ENCODE measurements at regions not wholly inside any gene's neighbourhood (a gene's known extent, or its start where the extent isn't known, plus 50 kb on each side); places are given as distances from the start of the nearest gene placed in this dataset.

DNA sequence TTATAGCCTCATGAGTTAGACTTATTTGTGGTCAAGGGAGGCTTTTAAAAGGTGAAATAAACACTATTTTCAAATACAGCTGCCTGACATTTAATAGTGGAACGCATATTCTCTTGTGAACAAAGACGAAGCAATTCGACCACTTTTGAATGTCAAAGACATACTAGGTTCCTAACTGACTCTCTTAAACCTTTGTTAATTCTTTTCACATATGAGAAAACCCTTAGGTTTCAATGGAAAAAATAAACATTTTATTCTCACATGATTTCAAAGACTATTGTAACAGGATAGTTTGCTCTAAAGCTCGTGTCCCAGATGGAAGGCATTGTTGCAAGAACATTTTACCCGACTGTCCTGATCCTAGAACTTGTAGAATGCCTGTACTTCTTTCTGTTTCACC, 74.8 kb upstream of the BOC start:
- ChIA-PET POLR2A (no interaction called here), CTCF (interaction anchor here (0.7 to 6.0 kb wide), 22 partner anchors 8 to 182 kb away, joined by 3 to 121 read pairs (median 6); no protein-coding TSS in a partner anchor)
- DNase-seq (ENCODE audit: low read depth, low spot score) = no peak
- no peak overlapping the region for H3K4me3 ChIP-seq (ENCODE audit: low read depth, low read length)
- TF ChIP-seq, protein P1, sequence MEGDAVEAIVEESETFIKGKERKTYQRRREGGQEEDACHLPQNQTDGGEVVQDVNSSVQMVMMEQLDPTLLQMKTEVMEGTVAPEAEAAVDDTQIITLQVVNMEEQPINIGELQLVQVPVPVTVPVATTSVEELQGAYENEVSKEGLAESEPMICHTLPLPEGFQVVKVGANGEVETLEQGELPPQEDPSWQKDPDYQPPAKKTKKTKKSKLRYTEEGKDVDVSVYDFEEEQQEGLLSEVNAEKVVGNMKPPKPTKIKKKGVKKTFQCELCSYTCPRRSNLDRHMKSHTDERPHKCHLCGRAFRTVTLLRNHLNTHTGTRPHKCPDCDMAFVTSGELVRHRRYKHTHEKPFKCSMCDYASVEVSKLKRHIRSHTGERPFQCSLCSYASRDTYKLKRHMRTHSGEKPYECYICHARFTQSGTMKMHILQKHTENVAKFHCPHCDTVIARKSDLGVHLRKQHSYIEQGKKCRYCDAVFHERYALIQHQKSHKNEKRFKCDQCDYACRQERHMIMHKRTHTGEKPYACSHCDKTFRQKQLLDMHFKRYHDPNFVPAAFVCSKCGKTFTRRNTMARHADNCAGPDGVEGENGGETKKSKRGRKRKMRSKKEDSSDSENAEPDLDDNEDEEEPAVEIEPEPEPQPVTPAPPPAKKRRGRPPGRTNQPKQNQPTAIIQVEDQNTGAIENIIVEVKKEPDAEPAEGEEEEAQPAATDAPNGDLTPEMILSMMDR (IDR thresholded peaks at IDR 0.05; ENCODE audit: insufficient read depth, low read length, missing control alignments) = no peak

DNA sequence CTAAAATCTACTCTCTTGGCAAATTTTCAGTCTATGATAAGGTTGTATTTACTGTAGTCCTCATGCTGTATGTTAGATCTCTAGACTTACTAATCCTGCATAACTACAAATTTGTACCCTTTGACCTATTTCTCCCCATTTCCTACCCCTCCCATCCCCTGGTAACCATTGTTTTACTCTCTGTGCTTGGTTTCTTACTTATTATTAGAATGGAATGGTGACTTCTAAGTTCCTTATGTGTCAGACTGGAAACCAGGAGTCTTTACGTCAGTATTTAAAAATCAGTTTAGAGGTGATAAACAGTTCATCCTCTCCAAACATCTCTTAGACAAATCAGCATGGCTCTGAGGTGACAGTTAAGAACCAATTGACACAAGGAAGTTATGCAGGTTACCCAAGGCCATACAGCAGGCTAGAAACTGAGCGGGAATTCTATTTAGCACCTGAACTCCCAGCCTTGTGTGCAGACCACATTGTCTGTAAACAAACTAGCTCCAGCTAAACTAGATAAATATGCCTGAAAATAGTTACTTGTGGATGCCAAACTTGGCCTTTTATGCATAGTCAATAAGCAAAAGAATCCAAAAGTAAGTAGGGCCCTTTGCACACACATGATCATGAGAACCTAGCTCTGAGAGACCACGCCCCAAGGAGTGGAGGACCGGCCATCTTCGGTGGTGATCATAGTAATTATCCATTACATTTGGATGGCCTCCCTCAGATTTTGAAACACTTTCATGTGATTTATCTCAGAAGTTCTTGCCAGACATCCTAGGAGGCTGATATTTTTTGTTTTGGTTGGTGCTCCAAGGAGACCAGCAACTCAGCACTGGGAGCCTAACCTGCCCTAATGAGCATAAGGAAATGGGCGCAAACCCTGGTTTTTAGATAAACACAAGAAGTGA, 72.3 kb upstream of the BOC start:
- TF ChIP-seq, protein P1 (IDR thresholded peaks at IDR 0.05; ENCODE audit: insufficient read depth, low read length, missing control alignments) = no peak
- ChIA-PET POLR2A (no interaction called here), CTCF (interaction anchor here (0.8 kb wide), 1 partner anchor 149 kb away, joined by 3 read pairs; no protein-coding TSS in a partner anchor)
- no peak for DNase-seq (ENCODE audit: low read depth, low spot score)
- no peak overlapping the region for H3K4me3 ChIP-seq (ENCODE audit: low read depth, low read length)

DNA sequence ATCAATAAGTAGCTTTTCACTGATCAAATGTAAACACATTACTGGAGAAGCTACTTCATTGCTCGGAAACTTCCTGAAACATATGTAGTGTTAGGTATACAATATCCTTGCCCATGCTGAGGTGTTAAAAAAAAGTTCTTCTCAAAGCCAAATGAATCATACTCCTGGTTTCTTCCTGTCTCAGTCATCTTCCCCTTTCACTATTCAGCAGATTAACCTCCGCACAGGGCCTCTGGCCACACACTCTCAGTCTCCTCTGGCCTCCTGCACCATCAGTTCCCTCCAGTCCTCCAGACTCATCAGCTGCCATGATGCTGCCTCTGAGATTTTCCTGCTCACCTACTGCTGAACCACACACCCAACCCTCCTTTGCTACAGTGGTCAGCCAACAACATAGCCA, 70.5 kb upstream of the BOC start:
- no peak overlapping the region for H3K4me3 ChIP-seq (ENCODE audit: low read depth, low read length)
- ChIA-PET CTCF (interaction anchor here (0.8 kb wide), 1 partner anchor 147 kb away, joined by 3 read pairs; no protein-coding TSS in a partner anchor), POLR2A (no interaction called here)
- DNase-seq (ENCODE audit: low read depth, low spot score) = no peak
- TF ChIP-seq, protein P1 (IDR thresholded peaks at IDR 0.05; ENCODE audit: insufficient read depth, low read length, missing control alignments) = no peak

DNA sequence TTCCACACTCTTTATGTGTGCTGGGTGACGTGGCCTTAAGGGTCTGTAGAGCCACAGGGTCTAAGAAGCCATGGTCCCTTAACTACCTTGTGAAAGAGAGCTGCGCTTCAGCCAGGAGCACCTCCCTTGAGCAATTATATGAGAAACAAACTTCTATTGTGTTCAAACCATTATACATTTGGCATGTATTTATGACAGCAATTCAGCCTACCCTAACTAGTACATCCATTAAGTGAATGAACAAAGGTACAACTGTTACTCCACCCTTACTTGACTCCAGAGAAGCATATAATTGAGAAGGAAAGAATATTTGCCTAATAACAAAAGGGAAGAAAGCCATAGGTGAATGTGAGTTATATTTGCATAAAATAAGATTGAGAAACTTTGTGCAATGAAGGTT, 69.8 kb upstream of the BOC start:
- POLR2A ChIA-PET = no interaction called here
- TF ChIP-seq, protein P1 (IDR thresholded peaks at IDR 0.05; ENCODE audit: insufficient read depth, low read length, missing control alignments) = no peak
- CTCF ChIA-PET = no interaction called here
- no peak overlapping the region for H3K4me3 ChIP-seq (ENCODE audit: low read depth, low read length)
- no peak for DNase-seq (ENCODE audit: low read depth, low spot score)

DNA sequence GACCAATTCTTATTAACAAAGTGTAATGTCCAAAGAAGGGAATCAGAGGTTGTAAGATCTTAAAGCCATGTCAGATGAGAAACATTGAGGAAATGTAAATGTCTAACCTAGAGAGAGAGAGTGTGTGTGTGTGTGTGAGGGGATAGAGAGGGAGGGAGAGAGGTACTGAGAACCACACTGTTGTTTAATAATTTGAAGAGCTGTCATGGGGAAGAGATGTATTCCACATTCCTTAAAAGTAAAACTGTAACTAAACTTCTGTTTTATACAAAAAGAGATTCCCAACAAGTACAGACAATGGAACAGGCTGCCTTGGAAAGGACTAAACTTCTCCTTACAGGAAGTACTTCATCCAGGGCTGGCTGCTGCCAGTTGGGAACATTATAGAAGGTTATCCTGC, 68.9 kb upstream of the BOC start:
- H3K4me3 ChIP-seq (ENCODE audit: low read depth, low read length) = no peak overlapping the region
- POLR2A ChIA-PET = no interaction called here
- no peak for DNase-seq (ENCODE audit: low read depth, low spot score)
- CTCF ChIA-PET = interaction anchor here (2.5 kb wide), 1 partner anchor 146 kb away, joined by 14 read pairs; no protein-coding TSS in a partner anchor
- TF ChIP-seq, protein P1 (IDR thresholded peaks at IDR 0.05; ENCODE audit: insufficient read depth, low read length, missing control alignments) = no peak

DNA sequence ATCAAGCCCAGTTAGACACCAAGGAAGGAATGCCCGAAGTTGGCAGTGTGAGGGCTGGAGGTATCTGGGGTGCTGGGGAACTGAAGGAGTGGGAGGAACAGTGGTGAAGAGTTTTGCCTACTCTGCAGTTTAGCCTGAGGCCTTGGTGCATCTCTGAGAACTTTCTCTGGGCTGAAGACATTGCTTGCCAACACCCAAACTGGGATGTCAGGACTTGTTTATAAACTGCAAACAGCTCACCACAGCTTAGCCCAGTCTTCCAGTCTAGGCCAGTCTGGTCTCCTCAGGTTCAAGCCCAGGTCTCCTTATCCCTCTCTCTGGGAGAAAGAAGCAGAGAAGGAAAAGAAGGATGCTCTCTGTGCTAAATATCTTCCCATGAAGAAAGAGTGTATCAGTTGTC, 68.0 kb upstream of the BOC start:
- ChIA-PET CTCF (interaction anchor here (1.1 to 2.5 kb wide), 3 partner anchors 8 to 145 kb away, joined by 3 to 14 read pairs (median 6); no protein-coding TSS in a partner anchor), POLR2A (no interaction called here)
- DNase-seq (ENCODE audit: low read depth, low spot score) = no peak

More for the DNA sequence above, 68.0 kb upstream of the BOC start:
- TF ChIP-seq, protein P1 (IDR thresholded peaks at IDR 0.05; ENCODE audit: insufficient read depth, low read length, missing control alignments) = no peak
- no peak overlapping the region for H3K4me3 ChIP-seq (ENCODE audit: low read depth, low read length)

Data from AG04449 (cell line).